ENCODE measurements at regions not wholly inside any gene's neighbourhood (a gene's known extent, or its start where the extent isn't known, plus 50 kb on each side); places are given as distances from the start of the nearest gene placed in this dataset.
"Not testable (repeated sequence)": the region's sequence is repeated elsewhere in the genome, so short reads cannot be mapped to it uniquely, and the experiment has no call there.

DNA sequence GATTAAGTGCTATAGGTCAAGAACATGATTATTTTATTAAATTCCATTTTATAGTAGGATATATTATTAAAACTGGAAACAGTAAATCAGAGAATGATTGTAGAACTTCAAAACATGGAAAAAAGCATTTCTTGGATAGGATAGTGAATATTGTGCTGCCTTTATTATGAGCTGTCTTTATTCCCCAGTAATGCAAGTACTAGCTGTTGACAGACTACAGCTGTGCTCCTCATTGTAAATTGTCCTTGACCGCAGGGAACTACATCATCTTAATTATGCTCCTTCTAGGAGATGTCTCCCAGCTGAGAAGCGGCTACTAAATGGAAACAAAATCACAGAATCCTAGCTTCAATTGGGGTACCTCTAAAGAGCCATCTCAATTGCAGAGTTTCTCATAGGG is 1457.2 kb upstream of the PCDH7 start:
- ATAC-seq (no peak), DNase-seq (no peak)
- intact Hi-C loops (cut with micrococcal nuclease): no loop called here

DNA sequence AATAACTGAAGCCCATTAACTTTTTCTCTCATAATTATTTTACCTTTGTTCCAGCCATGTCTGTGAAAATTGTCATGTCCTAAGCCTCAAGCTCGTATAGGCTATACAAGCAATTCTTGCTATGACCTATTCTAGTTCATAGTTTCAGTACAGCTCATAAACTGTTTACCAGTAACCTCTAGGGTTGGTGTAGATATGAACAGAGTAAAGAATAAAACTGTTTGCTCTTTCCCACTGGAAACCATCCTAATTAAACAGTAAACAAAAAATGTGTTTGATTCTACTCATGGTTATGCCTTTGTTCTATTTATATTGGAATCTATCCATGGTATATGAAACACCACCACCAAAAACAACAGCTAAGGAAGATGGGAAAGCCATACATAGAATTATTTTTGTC is 1444.0 kb upstream of the PCDH7 start:
- ATAC-seq (no peak), DNase-seq (no peak)
- intact Hi-C loops (cut with micrococcal nuclease): no loop called here

DNA sequence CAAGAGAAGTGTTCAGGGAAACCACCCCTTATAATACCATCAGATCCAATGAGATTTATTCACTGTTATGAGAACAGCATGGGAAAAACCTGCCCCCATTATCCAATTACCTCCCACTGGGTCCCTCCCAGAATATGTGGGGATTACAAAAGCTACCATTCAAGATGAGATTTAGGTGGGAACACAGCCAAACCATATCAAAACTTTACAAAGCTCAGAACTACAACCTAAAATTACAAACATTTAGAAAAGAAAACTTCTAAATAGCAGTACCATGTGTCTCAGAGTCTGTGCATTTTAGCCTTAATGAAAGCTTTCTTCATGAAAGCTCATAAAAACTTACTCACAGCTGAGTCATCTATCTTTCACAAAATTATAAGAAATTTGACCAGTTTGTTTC is 1442.8 kb upstream of the PCDH7 start:
- no peak for DNase-seq
- intact Hi-C loops (cut with micrococcal nuclease): no loop called here
- no peak for ATAC-seq

DNA sequence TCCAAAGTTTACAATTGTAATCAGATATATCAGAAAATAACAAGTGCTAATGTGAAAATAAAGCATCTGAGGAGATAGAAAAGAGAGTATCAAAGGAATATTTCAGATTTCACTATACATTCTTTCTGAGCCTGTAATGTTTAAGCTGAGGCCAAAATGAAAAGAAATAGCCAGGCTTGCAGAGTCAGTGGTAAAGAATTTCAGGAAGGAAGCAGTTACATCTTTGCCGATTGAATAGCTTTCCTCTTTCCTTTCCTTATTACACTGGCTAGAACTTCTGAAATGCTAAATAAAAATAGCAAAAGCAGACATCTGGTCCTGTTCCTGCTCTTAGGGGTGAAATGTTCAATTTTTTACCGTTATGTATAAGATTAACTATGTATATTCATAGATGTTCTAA is 1441.6 kb upstream of the PCDH7 start:
- no peak for ATAC-seq
- intact Hi-C loops (cut with micrococcal nuclease): no loop called here
- DNase-seq: no peak

DNA sequence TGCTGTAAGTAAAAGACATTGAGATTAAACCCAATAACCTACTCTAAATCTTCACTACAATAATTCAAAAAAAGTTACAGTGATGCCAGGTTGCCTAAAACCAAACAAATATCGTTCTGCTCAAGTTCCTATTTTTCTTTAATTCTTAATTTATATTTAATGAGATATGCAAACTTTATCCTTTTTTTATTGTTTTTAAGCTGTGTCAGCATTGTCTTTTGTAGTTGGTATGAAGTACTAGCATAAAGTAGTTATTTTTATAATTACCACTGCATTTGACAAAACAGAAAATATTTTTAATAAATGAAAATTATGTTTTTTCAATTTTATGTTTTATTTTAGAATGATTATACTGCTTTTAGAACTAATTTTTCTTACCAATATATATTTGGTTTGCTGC is 1431.1 kb upstream of the PCDH7 start:
- intact Hi-C loops (cut with micrococcal nuclease): no loop called here
- ATAC-seq (no peak), DNase-seq (no peak)

DNA sequence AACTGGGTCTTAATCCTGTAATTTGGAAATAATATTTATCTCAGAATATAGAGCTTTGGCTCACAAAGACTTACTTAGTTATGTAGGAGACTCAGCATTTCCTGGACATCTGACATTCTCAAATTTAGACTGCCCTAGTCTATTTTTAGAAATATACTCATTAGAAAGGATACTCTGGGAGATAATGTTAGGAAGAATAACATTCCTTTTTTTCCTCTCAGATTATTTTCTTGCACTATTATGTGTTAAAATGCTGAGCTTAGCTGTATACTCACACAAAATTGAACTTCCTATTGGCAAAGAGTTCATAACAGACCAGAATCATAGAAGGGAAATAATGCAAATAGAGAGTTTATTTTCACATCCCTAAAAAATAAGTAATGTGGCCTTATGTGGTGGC is 1424.9 kb upstream of the PCDH7 start:
- no peak for ATAC-seq
- no peak for DNase-seq
- intact Hi-C loops (cut with micrococcal nuclease): no loop called here

DNA sequence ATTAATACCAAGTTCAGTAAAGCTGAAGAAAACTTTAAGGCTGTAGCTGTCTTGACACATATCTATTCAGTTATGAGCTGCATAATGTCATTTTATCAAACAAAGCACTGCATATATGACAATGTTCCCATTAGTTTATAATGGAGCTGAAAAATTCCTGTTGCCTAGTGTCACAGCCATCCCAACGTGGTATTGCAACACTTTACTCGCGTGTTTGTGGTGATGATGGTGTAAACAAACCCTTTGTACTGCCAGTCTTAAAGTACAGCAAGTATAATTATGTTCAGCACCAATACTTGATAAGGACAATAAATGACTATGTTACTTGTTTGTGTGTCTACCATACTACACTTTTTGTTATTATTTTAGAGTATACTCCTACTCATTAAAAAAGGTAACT is 1415.6 kb upstream of the PCDH7 start:
- DNase-seq: no peak
- intact Hi-C loops (cut with micrococcal nuclease): no loop called here
- ATAC-seq: no peak

DNA sequence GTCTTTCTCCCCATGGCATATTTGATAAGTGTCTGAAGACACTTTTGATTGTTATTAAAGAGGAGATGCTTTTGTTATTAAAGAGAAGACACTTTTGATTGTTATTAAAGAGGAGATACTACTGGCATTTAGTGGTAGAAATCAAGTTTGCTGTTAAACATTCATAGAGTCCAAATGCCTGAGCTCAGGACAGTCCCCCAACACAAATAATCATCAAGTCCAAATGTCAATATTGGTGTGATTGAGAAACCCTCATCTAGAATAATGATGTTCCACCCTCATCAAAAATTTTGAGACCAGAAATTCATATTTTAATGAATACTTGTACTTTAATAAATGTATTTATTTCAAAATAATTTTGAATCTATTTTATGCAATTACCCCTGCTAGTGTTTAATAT is 1412.9 kb upstream of the PCDH7 start:
- no peak for ATAC-seq
- intact Hi-C loops (cut with micrococcal nuclease): no loop called here
- no peak for DNase-seq

DNA sequence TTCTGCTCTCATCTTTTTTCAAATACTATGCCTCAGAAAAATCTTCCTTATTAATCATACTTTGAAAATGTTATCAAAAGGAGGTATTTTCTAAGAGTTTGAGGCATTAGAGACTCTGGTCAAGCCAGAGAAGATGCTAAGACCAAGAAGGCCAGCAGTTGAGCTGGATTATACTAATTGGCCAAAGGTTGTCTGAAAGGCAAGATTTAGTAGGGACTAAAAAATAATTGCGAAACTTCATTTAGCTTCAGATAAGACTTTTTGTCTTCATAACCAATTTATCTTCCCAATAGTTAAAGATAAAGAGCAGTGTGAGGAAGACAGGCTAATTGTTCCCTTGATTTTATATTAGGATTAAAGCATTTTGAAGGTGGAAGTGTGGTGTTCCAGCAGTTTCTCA is 1412.4 kb upstream of the PCDH7 start:
- DNase-seq (no peak), ATAC-seq (no peak)
- intact Hi-C loops (cut with micrococcal nuclease): no loop called here

DNA sequence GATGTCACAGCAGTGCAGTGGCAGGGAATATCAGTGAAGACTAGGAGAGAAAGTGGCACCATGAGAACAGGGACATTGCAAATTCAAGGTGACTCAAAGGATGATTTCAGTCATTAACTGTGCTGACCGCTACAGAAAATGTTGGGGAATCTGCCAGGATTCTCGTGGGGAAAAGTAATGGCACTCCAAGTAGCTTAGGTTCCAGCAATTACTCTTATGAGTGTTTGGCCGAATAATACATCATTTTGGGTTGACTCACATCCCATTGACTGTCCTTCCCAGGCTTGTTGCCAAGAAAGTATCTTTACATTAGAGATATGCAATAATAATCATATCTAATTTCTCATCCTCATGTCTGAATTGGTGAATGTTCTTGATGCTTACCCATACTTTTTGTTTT is 1411.1 kb upstream of the PCDH7 start:
- DNase-seq: no peak
- intact Hi-C loops (cut with micrococcal nuclease): no loop called here
- no peak for ATAC-seq

DNA sequence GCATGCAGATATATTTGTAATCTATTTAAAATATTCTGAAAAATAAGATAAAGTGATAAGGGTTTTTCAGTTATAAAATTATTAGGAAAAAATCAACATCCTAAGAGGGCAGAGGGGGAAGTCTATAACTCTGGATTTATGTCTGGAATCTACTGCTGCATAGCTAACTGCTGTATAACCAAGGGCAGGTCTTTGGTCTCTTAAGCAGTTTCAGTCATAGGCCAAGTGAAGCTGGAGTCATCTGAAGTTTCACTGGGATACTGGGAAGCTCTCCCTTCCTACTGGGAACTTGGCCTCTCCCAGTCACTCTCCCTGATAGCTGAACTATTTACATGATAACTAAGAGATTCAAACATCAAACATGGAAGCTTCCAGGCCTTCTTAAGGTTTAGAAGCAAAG is 1409.9 kb upstream of the PCDH7 start:
- ATAC-seq (no peak), DNase-seq (no peak)
- intact Hi-C loops (cut with micrococcal nuclease): no loop called here

DNA sequence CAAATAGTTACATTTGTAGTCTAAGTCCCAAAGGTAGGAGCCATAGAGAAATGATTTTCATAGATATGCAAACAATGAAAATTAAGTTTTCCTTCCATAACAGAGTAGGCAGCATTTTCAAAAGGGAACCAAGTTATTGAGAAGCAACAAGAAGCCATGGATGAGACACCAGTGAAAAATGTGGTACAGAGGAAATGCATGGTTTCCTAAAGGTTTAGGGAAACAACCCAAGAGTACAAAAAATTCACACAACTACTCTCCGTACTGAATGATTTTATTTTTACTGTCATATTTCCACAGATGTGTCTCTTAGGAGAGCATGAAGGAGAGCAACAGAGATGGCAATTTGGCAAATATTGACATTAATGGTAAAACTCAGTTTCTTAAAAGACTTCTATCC is 1408.9 kb upstream of the PCDH7 start:
- ATAC-seq (no peak), DNase-seq (no peak)
- intact Hi-C loops (cut with micrococcal nuclease): no loop called here

DNA sequence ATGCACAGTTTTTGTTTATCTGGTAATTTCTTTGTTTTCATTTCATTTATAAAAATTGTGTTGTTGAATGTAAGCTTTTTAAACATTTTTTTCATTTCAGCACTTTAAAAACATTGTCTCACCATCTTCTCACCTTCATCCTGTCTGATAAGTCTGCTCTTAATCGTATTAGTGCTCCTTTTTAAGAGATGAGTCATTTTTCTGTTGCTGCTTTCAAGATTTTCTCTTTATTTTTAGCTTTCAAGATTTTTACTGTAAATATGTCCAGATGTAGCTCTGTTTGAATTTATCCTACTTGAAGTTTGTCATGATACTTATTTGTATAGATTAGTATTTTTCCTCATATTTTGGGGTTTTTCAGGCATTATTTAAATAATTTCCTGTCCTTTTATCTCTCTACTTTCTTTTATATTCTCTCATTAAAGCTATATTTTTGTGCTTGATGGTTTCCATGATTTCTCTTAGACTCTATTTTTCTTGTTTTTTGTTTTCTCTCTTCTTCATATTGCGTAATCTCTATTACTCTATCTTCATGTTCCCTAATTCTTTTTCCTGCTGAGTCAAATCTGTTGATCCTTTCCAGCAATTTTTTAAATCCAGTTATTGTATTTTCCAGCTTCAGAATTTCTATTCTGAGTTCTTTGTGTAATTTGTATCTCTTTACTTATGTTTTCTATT is 1400.4 kb upstream of the PCDH7 start:
- no peak for DNase-seq

DNA sequence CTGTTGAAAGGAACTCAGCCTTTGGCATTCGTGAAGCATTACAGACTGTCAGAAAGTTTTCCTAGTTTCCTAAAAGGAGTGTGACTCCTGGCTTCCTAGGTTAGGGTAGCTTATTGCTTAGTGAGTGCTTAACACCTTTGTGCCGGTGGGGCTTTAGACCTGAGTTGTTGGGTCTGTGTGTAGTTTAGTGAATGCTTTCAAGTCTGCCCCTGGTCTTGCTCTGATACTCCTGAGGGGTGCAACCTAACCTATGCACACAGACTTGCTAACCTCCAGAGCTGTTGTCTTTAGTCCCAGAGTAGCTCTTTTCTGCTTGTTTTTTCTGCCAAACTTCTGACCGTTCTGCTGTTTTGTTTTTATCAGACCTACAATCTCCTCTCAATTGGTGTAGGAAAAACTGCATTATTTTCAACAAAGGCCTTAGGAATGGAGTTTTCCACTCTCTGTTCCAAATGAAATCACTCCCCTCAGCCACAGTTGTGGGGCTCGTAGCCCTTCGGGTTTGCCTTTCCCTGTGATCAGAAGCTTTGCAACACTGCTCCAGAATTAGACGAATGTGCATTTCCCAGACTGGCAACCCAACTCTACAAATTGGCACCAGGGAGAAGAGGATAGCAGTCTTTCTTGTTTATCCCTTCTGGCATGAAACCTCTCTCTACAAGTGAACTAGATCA is 1399.1 kb upstream of the PCDH7 start:
- no peak for ATAC-seq
- no peak for DNase-seq

More for the DNA sequence above, 1400.4 kb upstream of the PCDH7 start:
- intact Hi-C loops (cut with micrococcal nuclease): no loop called here
- ATAC-seq: no peak

DNA sequence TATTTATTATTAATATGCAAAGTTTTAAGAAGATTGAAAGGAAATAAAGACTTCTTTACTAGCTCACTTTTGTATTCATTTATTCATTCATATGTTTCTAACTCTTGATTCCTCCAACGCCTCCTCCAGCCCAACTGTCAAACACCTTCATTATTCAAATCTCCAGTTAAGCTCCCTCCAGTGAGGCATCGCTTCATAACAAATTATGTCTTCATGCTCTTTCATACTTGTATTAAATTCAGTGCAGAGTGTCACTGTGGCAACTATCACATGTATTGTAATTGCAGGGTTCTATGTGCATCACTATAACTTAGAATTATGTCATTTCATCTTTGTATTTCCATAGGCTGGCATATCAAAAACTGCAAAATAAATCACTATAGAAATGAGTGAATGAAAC is 1394.2 kb upstream of the PCDH7 start:
- intact Hi-C loops (cut with micrococcal nuclease): no loop called here
- ATAC-seq (no peak), DNase-seq (no peak)

More for the DNA sequence above, 1399.1 kb upstream of the PCDH7 start:
- intact Hi-C loops (cut with micrococcal nuclease): no loop called here

DNA sequence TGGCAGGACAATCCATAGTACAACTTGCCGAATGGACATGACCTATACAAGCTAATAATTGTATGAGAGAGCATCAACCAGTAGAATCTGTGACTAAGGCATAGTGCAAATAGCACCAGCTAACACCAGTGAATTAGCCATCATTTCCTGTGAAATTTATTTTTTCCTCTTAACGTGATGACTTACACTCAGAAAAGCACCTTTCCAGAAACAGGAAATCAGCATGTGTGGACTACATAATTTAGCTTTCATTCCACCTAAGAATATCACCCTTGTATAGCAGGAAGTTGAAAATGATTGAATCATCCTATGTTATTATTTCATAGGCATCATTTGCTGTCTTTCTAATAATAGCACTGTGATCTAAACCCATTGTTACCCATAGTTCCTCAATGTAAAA is 1393.4 kb upstream of the PCDH7 start:
- intact Hi-C loops (cut with micrococcal nuclease): no loop called here

DNA sequence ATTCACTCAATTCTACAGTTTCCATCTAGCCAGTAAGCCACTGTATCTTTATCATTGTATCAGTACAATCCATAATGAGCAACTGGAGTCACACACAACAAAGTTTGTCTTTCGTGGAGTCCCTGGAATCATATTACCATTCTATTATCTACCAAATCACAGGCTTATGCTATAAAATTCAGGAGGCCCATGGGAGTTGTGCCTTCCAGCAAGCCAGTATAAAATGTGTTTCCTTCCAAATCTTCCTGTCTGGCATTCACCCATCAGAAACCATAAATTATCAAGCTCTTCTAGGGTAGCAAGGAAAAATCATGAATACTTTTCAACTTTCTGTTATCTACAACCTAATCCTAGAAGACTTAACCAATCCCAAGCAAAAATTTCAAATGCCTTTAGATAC is 1383.3 kb upstream of the PCDH7 start:
- DNase-seq (no peak), ATAC-seq (no peak)
- intact Hi-C loops (cut with micrococcal nuclease): no loop called here

More for the DNA sequence above, 1393.4 kb upstream of the PCDH7 start:
- DNase-seq: no peak
- no peak for ATAC-seq

DNA sequence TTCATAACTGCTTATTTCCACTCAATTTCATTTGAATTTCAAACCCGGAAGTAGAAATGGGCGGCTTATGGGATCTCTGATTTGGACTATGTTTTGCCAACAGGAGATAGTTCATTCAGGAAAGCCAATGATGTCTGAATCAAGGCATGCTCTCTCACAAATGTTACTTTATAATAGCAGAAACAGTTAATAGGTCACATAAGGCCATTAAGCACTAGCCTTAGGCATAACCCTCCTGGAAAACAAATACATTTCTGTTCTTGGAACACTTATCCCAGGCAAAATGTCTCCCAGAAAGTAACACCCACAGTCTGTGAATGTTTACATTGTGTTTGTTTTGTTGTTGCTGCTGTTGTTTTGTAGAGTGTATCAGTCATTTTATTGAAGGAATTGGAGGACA is 1347.2 kb upstream of the PCDH7 start:
- intact Hi-C loops (cut with micrococcal nuclease): no loop called here
- DNase-seq (no peak), ATAC-seq (no peak)

DNA sequence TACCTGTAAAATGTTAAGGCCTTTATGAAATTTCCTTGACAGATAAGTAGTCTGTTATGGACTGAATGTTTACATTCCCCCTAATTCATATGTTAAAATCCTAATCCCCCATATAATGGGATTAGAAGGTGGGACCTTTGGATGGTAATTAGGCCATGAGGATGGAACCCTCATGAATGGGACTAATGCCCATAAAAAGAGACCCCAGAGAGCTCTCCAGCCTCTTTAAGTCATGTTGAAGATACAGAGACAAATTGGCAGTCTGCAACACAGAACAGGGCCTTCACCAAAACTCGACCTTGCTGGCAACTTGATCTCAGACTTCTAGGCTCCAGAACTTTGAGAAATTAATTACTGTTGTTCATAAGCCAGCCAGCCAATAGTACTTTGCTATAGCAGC is 1344.5 kb upstream of the PCDH7 start:
- no peak for DNase-seq
- no peak for ATAC-seq
- intact Hi-C loops (cut with micrococcal nuclease): no loop called here

DNA sequence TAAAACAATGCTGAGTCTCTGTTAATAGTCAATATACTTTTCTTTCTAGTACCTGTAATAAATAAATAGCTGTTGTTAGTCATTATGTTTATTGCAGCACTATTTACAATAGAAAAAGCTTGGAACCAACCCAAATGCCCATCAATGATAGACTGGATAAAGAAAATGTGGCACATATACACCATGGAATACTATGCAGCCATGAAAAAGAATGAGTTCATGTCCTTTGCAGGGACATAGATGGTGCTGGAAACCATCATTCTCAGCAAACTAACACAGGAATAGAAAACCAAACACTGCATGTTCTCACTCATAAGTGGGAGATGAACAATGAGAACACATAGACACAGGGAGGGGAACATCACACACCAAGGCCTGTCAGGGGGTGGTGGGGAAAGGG is 1341.9 kb upstream of the PCDH7 start:
- ATAC-seq; DNase-seq; intact Hi-C loops (cut with micrococcal nuclease): not testable (repeated sequence)

DNA sequence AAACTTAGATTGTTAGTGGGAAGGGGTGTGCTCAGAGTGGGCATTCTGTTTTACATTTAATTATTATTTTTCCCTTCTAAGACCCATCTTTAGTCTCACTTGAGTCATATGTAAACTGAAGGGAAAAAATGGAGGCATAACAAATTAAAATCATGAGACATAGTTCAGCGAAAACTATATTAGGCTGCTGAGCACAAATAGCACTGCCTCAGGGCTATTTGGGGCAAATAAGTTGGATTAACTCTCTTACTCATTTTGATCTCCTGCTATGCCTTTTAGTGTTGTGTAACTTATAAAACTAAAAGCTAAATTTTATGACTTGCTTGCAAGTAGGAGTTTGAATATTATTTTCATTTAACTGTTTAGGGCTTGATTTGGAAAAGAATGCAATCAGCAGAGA is 1329.2 kb upstream of the PCDH7 start:
- ATAC-seq (no peak), DNase-seq (no peak)
- intact Hi-C loops (cut with micrococcal nuclease): no loop called here

Data from left ventricle myocardium superior (tissue), 1 donor.